PC-3 (cell line): ENCODE measurements at regions not wholly inside any gene's neighbourhood (a gene's known extent, or its start where the extent isn't known, plus 50 kb on each side); places are given as distances from the start of the nearest gene placed in this dataset.

ENCODE experiments used
- ATAC-seq: fragments of 200-7000 bp; cut with Tn5 transposase; 2 replicates; pipeline ENCODE4 v1.9.1; 2020; ENCODE audit warnings: mild to moderate bottlenecking, moderate library complexity
- BruUV-seq: library from RNA; stranded (reverse); fragments of 400-500 nt; replicated peaks from 2 replicates; lab custom pipeline; 2021; lab: Mats Ljungman, UMichigan
- CTCF ChIA-PET: fragments of 300-600 bp; sonication (Branson Sonifier 250); formaldehyde crosslinking; loops from one replicate; lab custom pipeline; 2022; ENCODE audit warnings: antibody characterized with exemption; lab: Charles Lee
- POLR2A ChIA-PET: fragments of 300-600 bp; sonication (Branson Sonifier 250); formaldehyde crosslinking; loops from one replicate; lab custom pipeline; 2022; ENCODE audit warnings: antibody characterized with exemption; ENCODE audit not compliant: unreplicated experiment; lab: Charles Lee
- DNase-seq: peaks from one replicate; pipeline ENCODE4 v3.0.0-alpha.2; 2015
- H2AFZ ChIP-seq: fragments of 300-600 bp; sonication (generic); 2 replicates; pipeline ENCODE4 v1.6.0; 2016; ENCODE audit warnings: antibody characterized with exemption, low read length
- H3F3A ChIP-seq: fragments of 300-600 bp; sonication (generic); one replicate; pipeline ENCODE4 v1.6.0; 2017; ENCODE audit warnings: antibody characterized with exemption, low read length, control low read depth, mild to moderate bottlenecking; ENCODE audit not compliant: unreplicated experiment
- H3K27ac ChIP-seq: fragments of 300-600 bp; sonication (generic); 2 replicates; pipeline ENCODE4 v1.5.1; 2016; ENCODE audit warnings: mild to moderate bottlenecking, low read length
- H3K27me3 ChIP-seq: fragments of 300-600 bp; sonication (generic); 2 replicates; pipeline ENCODE4 v1.6.1; 2016; ENCODE audit warnings: low read length, mixed read lengths
- H3K36me3 ChIP-seq: fragments of 300-600 bp; sonication (generic); 2 replicates; pipeline ENCODE4 v1.6.1; 2016; ENCODE audit warnings: low read depth, mixed run types, low read length, mixed read lengths
- H3K4me1 ChIP-seq: fragments of 300-600 bp; sonication (generic); 2 replicates; pipeline ENCODE4 v1.5.1; 2016; ENCODE audit warnings: low read length; ENCODE audit not compliant: insufficient read depth
- H3K4me2 ChIP-seq: fragments of 300-600 bp; sonication (generic); 2 replicates; pipeline ENCODE4 v1.6.0; 2016; ENCODE audit warnings: low read length
- H3K4me3 ChIP-seq: fragments of 300-600 bp; sonication (generic); 2 replicates; pipeline ENCODE4 v1.5.1; 2016; ENCODE audit warnings: mild to moderate bottlenecking, low read length, mixed read lengths
- H3K79me2 ChIP-seq: fragments of 300-600 bp; sonication (generic); 2 replicates; pipeline ENCODE4 v1.6.1; 2017; ENCODE audit warnings: low read length, mixed read lengths
- H3K9ac ChIP-seq: fragments of 300-600 bp; sonication (generic); 2 replicates; pipeline ENCODE4 v1.6.0; 2016; ENCODE audit warnings: mild to moderate bottlenecking, low read length
- H3K9me2 ChIP-seq: fragments of 300-600 bp; sonication (generic); replicated peaks from 2 replicates; pipeline ENCODE4 v1.6.1; 2016; ENCODE audit warnings: mixed run types, low read length, mixed read lengths
- H3K9me3 ChIP-seq: fragments of 300-600 bp; sonication (generic); 2 replicates; pipeline ENCODE4 v1.6.1; 2016; ENCODE audit warnings: low read length, mixed read lengths
- H4K20me1 ChIP-seq: fragments of 300-600 bp; sonication (generic); 2 replicates; pipeline ENCODE4 v1.6.1; 2016; ENCODE audit warnings: low read length, mixed read lengths
- EZH2 ChIP-seq: fragments of 300-600 bp; sonication (generic); IDR thresholded peaks from one replicate; pipeline ENCODE4 v1.6.1; 2017; ENCODE audit warnings: antibody characterized with exemption, mild to moderate bottlenecking, low read length; ENCODE audit not compliant: unreplicated experiment
- EZH2phosphoT487 ChIP-seq: fragments of 300-600 bp; sonication (generic); IDR thresholded peaks from 2 replicates; pipeline ENCODE4 v1.6.1; 2018; ENCODE audit warnings: mild to moderate bottlenecking, antibody characterized with exemption, low read length, borderline replicate concordance
- intact Hi-C: fragments of 100-400 bp; cut with micrococcal nuclease; formaldehyde crosslinking; loops from 2 replicates; pipeline ENCODE4 v1.9.0; 2023
- TF ChIP-seq, protein P1 (sequence below): fragments of 300-600 bp; sonication (generic); conservative IDR thresholded peaks from 2 replicates; pipeline ENCODE4 v1.5.1; 2017; ENCODE audit warnings: antibody characterized with exemption, low read depth, mild to moderate bottlenecking, low read length

DNA sequence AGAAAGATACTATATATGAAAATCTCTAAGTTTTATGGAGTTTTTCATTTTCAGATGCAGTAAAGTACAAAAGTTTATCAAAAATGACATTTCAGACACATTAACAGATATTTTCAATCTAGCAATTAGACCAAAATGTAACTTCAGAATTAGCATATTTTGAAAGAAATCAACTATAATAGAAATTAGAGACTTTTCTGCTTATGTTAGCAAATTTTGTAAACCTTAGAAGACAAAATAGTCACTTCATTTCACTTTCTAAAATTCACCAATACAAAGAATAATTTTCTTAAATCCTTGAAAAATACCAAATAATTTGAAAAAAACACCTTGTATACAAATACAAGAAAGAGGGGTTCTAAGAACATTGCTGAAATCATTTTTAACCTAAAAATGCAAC lies 135.8 kb upstream of the FIBIN start:
- H3K36me3 ChIP-seq = no peaks in the 10 kb centered on the region
- ChIA-PET POLR2A (no interaction called here), CTCF (no interaction called here)
- H4K20me1 ChIP-seq = no peaks in the 10 kb centered on the region
- no peaks in the 10 kb centered on the region for H3K27me3 ChIP-seq
- H2AFZ ChIP-seq = no peak overlapping the region
- no peaks in the 10 kb centered on the region for H3K4me1 ChIP-seq
- no peak overlapping the region for H3K4me2 ChIP-seq
- no peak overlapping the region for H3K4me3 ChIP-seq
- DNase-seq = no peak
- H3K27ac ChIP-seq = no peak overlapping the region
- no TSS peak for BruUV-seq
- H3K79me2 ChIP-seq = no peaks in the 10 kb centered on the region
- no peak overlapping the region for H3K9ac ChIP-seq
- no peak for ATAC-seq
- no peaks in the 10 kb centered on the region for H3K9me2 ChIP-seq
- no peaks in the 10 kb centered on the region for H3K9me3 ChIP-seq
- H3F3A ChIP-seq = no peaks in the 10 kb centered on the region
- intact Hi-C loops = no loop called here
- TF ChIP-seq EZH2phosphoT487 (no peak), EZH2 (no peak)
- TF ChIP-seq, protein P1, sequence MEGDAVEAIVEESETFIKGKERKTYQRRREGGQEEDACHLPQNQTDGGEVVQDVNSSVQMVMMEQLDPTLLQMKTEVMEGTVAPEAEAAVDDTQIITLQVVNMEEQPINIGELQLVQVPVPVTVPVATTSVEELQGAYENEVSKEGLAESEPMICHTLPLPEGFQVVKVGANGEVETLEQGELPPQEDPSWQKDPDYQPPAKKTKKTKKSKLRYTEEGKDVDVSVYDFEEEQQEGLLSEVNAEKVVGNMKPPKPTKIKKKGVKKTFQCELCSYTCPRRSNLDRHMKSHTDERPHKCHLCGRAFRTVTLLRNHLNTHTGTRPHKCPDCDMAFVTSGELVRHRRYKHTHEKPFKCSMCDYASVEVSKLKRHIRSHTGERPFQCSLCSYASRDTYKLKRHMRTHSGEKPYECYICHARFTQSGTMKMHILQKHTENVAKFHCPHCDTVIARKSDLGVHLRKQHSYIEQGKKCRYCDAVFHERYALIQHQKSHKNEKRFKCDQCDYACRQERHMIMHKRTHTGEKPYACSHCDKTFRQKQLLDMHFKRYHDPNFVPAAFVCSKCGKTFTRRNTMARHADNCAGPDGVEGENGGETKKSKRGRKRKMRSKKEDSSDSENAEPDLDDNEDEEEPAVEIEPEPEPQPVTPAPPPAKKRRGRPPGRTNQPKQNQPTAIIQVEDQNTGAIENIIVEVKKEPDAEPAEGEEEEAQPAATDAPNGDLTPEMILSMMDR = no peak

- Histone ChIP-seq H3K9me2 (no peaks in the 10 kb centered on the region), H3K79me2 (no peaks in the 10 kb centered on the region), H3F3A (no peaks in the 10 kb centered on the region), H2AFZ (no peak overlapping the region), H3K27ac (no peak overlapping the region), H3K36me3 (no peaks in the 10 kb centered on the region), H4K20me1 (no peaks in the 10 kb centered on the region), H3K4me1 (no peaks in the 10 kb centered on the region), H3K9me3 (no peaks in the 10 kb centered on the region), H3K4me2 (no peak overlapping the region), H3K9ac (no peak overlapping the region), H3K4me3 (no peak overlapping the region), H3K27me3 (no peaks in the 10 kb centered on the region)
- ChIA-PET CTCF (no interaction called here), POLR2A (no interaction called here)
- intact Hi-C loops = no loop called here
- no peak for DNase-seq
- no TSS peak for BruUV-seq
- no peak for ATAC-seq
- TF ChIP-seq, protein P1 = no peak
- no peak for TF ChIP-seq EZH2phosphoT487
- TF ChIP-seq EZH2 = no peak
These were observed 134.5 kb upstream of the FIBIN start for GRCh38 chr11:26859416-26859815.

- no peak for ATAC-seq
- Histone ChIP-seq H3K9ac (no peak overlapping the region), H3K36me3 (no peaks in the 10 kb centered on the region), H3F3A (no peaks in the 10 kb centered on the region), H3K4me3 (no peak overlapping the region), H3K4me1 (no peaks in the 10 kb centered on the region), H3K9me2 (no peaks in the 10 kb centered on the region), H3K9me3 (no peaks in the 10 kb centered on the region), H4K20me1 (no peaks in the 10 kb centered on the region), H2AFZ (no peak overlapping the region), H3K4me2 (no peak overlapping the region), H3K27ac (no peak overlapping the region), H3K27me3 (no peaks in the 10 kb centered on the region), H3K79me2 (no peaks in the 10 kb centered on the region)
- TF ChIP-seq, protein P1 = no peak
- TF ChIP-seq EZH2 = no peak
- TF ChIP-seq EZH2phosphoT487 = no peak
- no peak for DNase-seq
- ChIA-PET POLR2A (no interaction called here), CTCF (no interaction called here)
- intact Hi-C loops = no loop called here
- BruUV-seq = no TSS peak
These were observed 133.7 kb upstream of the FIBIN start for GRCh38 chr11:26860091-26860780.
